ENCODE measurements at regions not wholly inside any gene's neighbourhood (a gene's known extent, or its start where the extent isn't known, plus 50 kb on each side); places are given as distances from the start of the nearest gene placed in this dataset.

GRCh38 chr2:12081481-12082210 lies 335.2 kb downstream of the LPIN1 start:
- intact Hi-C loops (cut with DNase I; ENCODE audit: low total_unique reads), result no loop called here
- TF ChIP-seq CTCF (IDR thresholded peaks at IDR 0.05) (no peak), POLR2A (IDR thresholded peaks at IDR 0.05) (no peak)
- WGBS, 2 donors, result 84 to 91% methylated on average over 12 of the region's 12 CpGs

GRCh38 chr2:12083081-12083581 lies 336.7 kb downstream of the LPIN1 start:
- intact Hi-C loops (cut with DNase I; ENCODE audit: low total_unique reads), result no loop called here
- DNase-seq (ENCODE audit: low spot score in 2 of 2), result no peak
- TF ChIP-seq CTCF (IDR thresholded peaks at IDR 0.05) (no peak), POLR2A (IDR thresholded peaks at IDR 0.05) (no peak)
- 71 to 75% methylated on average over 9 of the region's 9 CpGs for WGBS, 2 donors
- no peak overlapping the region for H3K4me3 ChIP-seq (ENCODE audit: low read depth, poor library complexity, severe bottlenecking)

More at GRCh38 chr2:12081481-12082210, 335.2 kb downstream of the LPIN1 start:
- no peak overlapping the region for H3K4me3 ChIP-seq (ENCODE audit: low read depth, poor library complexity, severe bottlenecking)
- DNase-seq (ENCODE audit: low spot score in 2 of 2), result no peak

- DNase-seq (ENCODE audit: low spot score in 2 of 2), result no peak
- TF ChIP-seq CTCF (IDR thresholded peaks at IDR 0.05) (no peak), POLR2A (IDR thresholded peaks at IDR 0.05) (no peak)
- H3K4me3 ChIP-seq (ENCODE audit: low read depth, poor library complexity, severe bottlenecking), result no peak overlapping the region
- intact Hi-C loops (cut with DNase I; ENCODE audit: low total_unique reads), result no loop called here
- WGBS, 2 donors, result 87 to 91% methylated on average over 5 of the region's 5 CpGs
These were observed 337.4 kb downstream of the LPIN1 start for GRCh38 chr2:12083713-12084419.

GRCh38 chr2:12087175-12087574 lies 340.7 kb downstream of the LPIN1 start:
- WGBS, 2 donors, result 80 to 87% methylated on average over 2 of the region's 2 CpGs
- no peak for TF ChIP-seq POLR2A (IDR thresholded peaks at IDR 0.05)
- no peak for TF ChIP-seq CTCF (IDR thresholded peaks at IDR 0.05)
- intact Hi-C loops (cut with DNase I; ENCODE audit: low total_unique reads), result no loop called here

GRCh38 chr2:12087671-12088380 lies 341.4 kb downstream of the LPIN1 start:
- H3K4me3 ChIP-seq (ENCODE audit: low read depth, poor library complexity, severe bottlenecking), result no peak overlapping the region
- 91 to 95% methylated on average over 1 of the region's 1 CpG for WGBS, 2 donors
- DNase-seq (ENCODE audit: low spot score in 2 of 2), result no peak
- TF ChIP-seq POLR2A (IDR thresholded peaks at IDR 0.05), result no peak
- TF ChIP-seq CTCF (IDR thresholded peaks at IDR 0.05), result no peak
- intact Hi-C loops (cut with DNase I; ENCODE audit: low total_unique reads), result no loop called here

More at GRCh38 chr2:12087175-12087574, 340.7 kb downstream of the LPIN1 start:
- no peak for DNase-seq (ENCODE audit: low spot score in 2 of 2)
- no peak overlapping the region for H3K4me3 ChIP-seq (ENCODE audit: low read depth, poor library complexity, severe bottlenecking)
